ENCODE measurements at regions not wholly inside any gene's neighbourhood (a gene's known extent, or its start where the extent isn't known, plus 50 kb on each side); places are given as distances from the start of the nearest gene placed in this dataset.
A peak's percentile ranks its signal among the peaks of the same experiment; 100 is the strongest.

GRCh38 chr5:87074072-87074471 lies 193.6 kb upstream of the RASA1 start:
- no peak for TF ChIP-seq POLR2AphosphoS5 (IDR thresholded peaks at IDR 0.05; ENCODE audit: low read depth, low read length)
- TF ChIP-seq POLR2A (IDR thresholded peaks at IDR 0.05; ENCODE audit: low read depth, low read length): no peak
- TF ChIP-seq TAF1 (IDR thresholded peaks at IDR 0.05; ENCODE audit: borderline replicate concordance, low read depth, low read length): no peak
- DNase-seq (ENCODE audit: insufficient read length) (no peak), FAIRE-seq (no peak)

DNA sequence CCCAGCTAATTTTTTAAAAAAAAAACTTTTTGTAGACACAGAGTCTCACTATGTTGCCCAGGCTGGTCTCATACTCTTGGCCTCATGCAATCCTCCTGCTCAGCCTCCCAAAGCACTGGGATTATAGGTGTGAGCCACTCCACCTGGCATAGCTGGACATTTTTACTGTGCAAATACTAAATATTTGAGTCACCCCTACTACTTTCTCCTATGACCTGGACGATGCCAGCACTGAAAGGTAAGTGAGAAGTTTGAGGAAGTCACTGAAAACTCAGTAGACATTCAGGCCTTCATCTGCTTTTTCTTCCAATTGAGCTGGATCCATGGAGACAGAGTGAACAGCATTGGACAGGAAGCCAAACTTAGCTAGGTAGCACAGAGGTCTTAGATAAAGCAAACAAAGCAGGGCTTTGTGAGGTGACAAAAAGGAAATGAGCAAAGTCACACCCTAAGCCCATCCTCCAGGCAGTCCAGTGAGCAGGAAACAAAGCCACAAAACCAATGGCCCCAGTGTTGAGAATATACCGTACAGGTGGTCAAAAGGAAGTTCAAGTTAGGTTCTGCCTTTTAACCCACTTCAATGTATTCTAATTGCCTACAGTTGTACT lies 192.6 kb upstream of the RASA1 start:
- no peak for TF ChIP-seq POLR2AphosphoS5 (IDR thresholded peaks at IDR 0.05; ENCODE audit: low read depth, low read length)
- no peak for TF ChIP-seq TAF1 (IDR thresholded peaks at IDR 0.05; ENCODE audit: borderline replicate concordance, low read depth, low read length)
- no peak for TF ChIP-seq POLR2A (IDR thresholded peaks at IDR 0.05; ENCODE audit: low read depth, low read length)
- DNase-seq (ENCODE audit: insufficient read length): no peak
- FAIRE-seq: peak; percentile 92

- no peak for FAIRE-seq
- TF ChIP-seq POLR2A (IDR thresholded peaks at IDR 0.05; ENCODE audit: low read depth, low read length) (no peak), TAF1 (IDR thresholded peaks at IDR 0.05; ENCODE audit: borderline replicate concordance, low read depth, low read length) (no peak), POLR2AphosphoS5 (IDR thresholded peaks at IDR 0.05; ENCODE audit: low read depth, low read length) (no peak)
- no peak for DNase-seq (ENCODE audit: insufficient read length)
Measured at GRCh38 chr5:87076411-87076810, 191.3 kb upstream of the RASA1 start.

DNA sequence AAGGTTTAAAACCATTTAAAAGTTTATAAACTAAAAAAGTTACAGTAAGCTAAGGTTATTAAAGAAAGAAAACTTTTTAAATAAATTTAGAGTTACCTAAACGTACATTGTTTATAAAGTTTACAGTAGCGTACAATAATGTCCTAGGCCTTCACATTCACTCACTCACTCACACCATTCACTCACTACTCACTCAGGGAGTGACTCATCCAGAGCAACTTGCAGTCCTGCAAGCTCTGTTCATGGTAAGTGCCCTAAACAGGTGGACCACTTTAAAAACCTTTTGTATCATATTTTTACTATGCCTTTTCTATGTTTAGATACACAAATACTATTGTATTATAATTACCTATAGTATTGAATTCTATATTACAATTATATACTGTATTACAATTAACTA lies 190.8 kb upstream of the RASA1 start:
- FAIRE-seq (no peak), DNase-seq (ENCODE audit: insufficient read length) (no peak)

GRCh38 chr5:87079219-87079618 lies 188.5 kb upstream of the RASA1 start:
- FAIRE-seq: peak; percentile 58
- no peak for DNase-seq (ENCODE audit: insufficient read length)
- TF ChIP-seq TAF1 (IDR thresholded peaks at IDR 0.05; ENCODE audit: borderline replicate concordance, low read depth, low read length): no peak
- no peak for TF ChIP-seq POLR2A (IDR thresholded peaks at IDR 0.05; ENCODE audit: low read depth, low read length)
- TF ChIP-seq POLR2AphosphoS5 (IDR thresholded peaks at IDR 0.05; ENCODE audit: low read depth, low read length): no peak

More for the DNA sequence above, 190.8 kb upstream of the RASA1 start:
- TF ChIP-seq TAF1 (IDR thresholded peaks at IDR 0.05; ENCODE audit: borderline replicate concordance, low read depth, low read length) (no peak), POLR2AphosphoS5 (IDR thresholded peaks at IDR 0.05; ENCODE audit: low read depth, low read length) (no peak), POLR2A (IDR thresholded peaks at IDR 0.05; ENCODE audit: low read depth, low read length) (no peak)

DNA sequence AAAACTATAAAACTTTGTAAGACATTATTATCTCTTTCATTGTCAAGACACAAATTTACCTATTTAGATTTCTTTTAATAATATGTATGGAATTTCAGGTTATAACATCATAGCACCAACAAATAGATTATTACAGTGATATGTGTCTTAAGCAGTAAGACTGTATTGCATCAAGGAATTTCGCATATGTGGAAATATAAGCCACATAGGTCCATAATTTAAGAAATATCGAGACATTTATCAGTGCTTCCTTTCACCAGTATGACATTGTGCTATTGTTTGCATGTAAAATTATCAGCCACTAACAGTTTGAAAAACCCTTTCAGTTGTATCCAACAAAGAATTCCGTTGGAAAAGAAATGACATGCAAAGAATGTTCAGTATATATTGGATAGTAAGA lies 186.7 kb upstream of the RASA1 start:
- DNase-seq (ENCODE audit: insufficient read length) (no peak), FAIRE-seq (no peak)
- no peak for TF ChIP-seq TAF1 (IDR thresholded peaks at IDR 0.05; ENCODE audit: borderline replicate concordance, low read depth, low read length)
- TF ChIP-seq POLR2A (IDR thresholded peaks at IDR 0.05; ENCODE audit: low read depth, low read length): no peak
- no peak for TF ChIP-seq POLR2AphosphoS5 (IDR thresholded peaks at IDR 0.05; ENCODE audit: low read depth, low read length)

- DNase-seq (ENCODE audit: insufficient read length): no peak
- peak; percentile 74 for FAIRE-seq
- TF ChIP-seq POLR2AphosphoS5 (IDR thresholded peaks at IDR 0.05; ENCODE audit: low read depth, low read length) (no peak), POLR2A (IDR thresholded peaks at IDR 0.05; ENCODE audit: low read depth, low read length) (no peak), TAF1 (IDR thresholded peaks at IDR 0.05; ENCODE audit: borderline replicate concordance, low read depth, low read length) (no peak)
Measured at GRCh38 chr5:87081511-87082372, 185.9 kb upstream of the RASA1 start.

GRCh38 chr5:87094347-87094746 lies 173.3 kb upstream of the RASA1 start:
- TF ChIP-seq POLR2AphosphoS5 (IDR thresholded peaks at IDR 0.05; ENCODE audit: low read depth, low read length) (no peak), TAF1 (IDR thresholded peaks at IDR 0.05; ENCODE audit: borderline replicate concordance, low read depth, low read length) (no peak)
- DNase-seq (ENCODE audit: insufficient read length) (no peak), FAIRE-seq (no peak)

- DNase-seq (ENCODE audit: insufficient read length): no peak
- TF ChIP-seq POLR2A (IDR thresholded peaks at IDR 0.05; ENCODE audit: low read depth, low read length) (no peak), TAF1 (IDR thresholded peaks at IDR 0.05; ENCODE audit: borderline replicate concordance, low read depth, low read length) (no peak), POLR2AphosphoS5 (IDR thresholded peaks at IDR 0.05; ENCODE audit: low read depth, low read length) (no peak)
- no peak for FAIRE-seq
Measured at GRCh38 chr5:87094833-87095232, 172.8 kb upstream of the RASA1 start.

GRCh38 chr5:87095787-87096186 lies 171.9 kb upstream of the RASA1 start:
- no peak for FAIRE-seq
- no peak for DNase-seq (ENCODE audit: insufficient read length)
- TF ChIP-seq TAF1 (IDR thresholded peaks at IDR 0.05; ENCODE audit: borderline replicate concordance, low read depth, low read length): no peak
- TF ChIP-seq POLR2AphosphoS5 (IDR thresholded peaks at IDR 0.05; ENCODE audit: low read depth, low read length): no peak
- no peak for TF ChIP-seq POLR2A (IDR thresholded peaks at IDR 0.05; ENCODE audit: low read depth, low read length)

DNA sequence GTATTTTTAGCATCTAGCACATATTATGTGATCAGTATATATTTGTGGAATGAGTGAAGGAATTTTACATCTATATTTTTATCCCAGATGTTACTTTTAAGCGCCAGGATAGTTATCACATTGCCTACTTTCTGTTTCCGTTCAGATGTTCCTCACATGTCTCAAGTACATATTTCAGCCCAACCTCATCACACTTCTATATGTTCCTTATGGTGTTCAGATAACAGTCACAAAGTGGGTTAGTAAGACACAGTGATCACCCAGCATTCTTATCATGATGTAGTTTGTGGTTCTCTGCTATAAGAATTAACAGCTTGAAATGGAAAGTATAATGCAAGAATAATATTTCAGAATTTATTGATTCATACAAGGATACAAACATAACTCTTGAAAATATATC lies 170.0 kb upstream of the RASA1 start:
- TF ChIP-seq TAF1 (IDR thresholded peaks at IDR 0.05; ENCODE audit: borderline replicate concordance, low read depth, low read length) (no peak), POLR2A (IDR thresholded peaks at IDR 0.05; ENCODE audit: low read depth, low read length) (no peak), POLR2AphosphoS5 (IDR thresholded peaks at IDR 0.05; ENCODE audit: low read depth, low read length) (no peak)
- FAIRE-seq: no peak
- no peak for DNase-seq (ENCODE audit: insufficient read length)

GRCh38 chr5:87099291-87099839 lies 168.3 kb upstream of the RASA1 start:
- DNase-seq (ENCODE audit: insufficient read length) (no peak), FAIRE-seq (peak; percentile 40)
- no peak for TF ChIP-seq POLR2A (IDR thresholded peaks at IDR 0.05; ENCODE audit: low read depth, low read length)
- TF ChIP-seq POLR2AphosphoS5 (IDR thresholded peaks at IDR 0.05; ENCODE audit: low read depth, low read length): no peak
- no peak for TF ChIP-seq TAF1 (IDR thresholded peaks at IDR 0.05; ENCODE audit: borderline replicate concordance, low read depth, low read length)
